OCI-LY7 (cell line): ENCODE measurements at regions not wholly inside any gene's neighbourhood (a gene's known extent, or its start where the extent isn't known, plus 50 kb on each side); places are given as distances from the start of the nearest gene placed in this dataset.

ENCODE experiments used
- EZH2phosphoT487 ChIP-seq: fragments of 200-600 bp; sonication (generic); IDR thresholded peaks from 2 replicates; pipeline ENCODE4 v1.6.1; 2018; ENCODE audit warnings: low read depth, borderline replicate concordance, mild to moderate bottlenecking, mixed run types, antibody characterized with exemption, low read length, moderate library complexity, mixed read lengths
- TF ChIP-seq, protein P1 (sequence below): fragments of 200-600 bp; sonication (generic); conservative IDR thresholded peaks from 2 replicates; pipeline ENCODE4 v1.5.1; 2014; ENCODE audit warnings: mild to moderate bottlenecking, antibody characterized with exemption, low read length, moderate library complexity, mixed read lengths

GRCh38 chr3:804211-804610 is 288.6 kb upstream of the CNTN6 start:
- TF ChIP-seq, protein P1, sequence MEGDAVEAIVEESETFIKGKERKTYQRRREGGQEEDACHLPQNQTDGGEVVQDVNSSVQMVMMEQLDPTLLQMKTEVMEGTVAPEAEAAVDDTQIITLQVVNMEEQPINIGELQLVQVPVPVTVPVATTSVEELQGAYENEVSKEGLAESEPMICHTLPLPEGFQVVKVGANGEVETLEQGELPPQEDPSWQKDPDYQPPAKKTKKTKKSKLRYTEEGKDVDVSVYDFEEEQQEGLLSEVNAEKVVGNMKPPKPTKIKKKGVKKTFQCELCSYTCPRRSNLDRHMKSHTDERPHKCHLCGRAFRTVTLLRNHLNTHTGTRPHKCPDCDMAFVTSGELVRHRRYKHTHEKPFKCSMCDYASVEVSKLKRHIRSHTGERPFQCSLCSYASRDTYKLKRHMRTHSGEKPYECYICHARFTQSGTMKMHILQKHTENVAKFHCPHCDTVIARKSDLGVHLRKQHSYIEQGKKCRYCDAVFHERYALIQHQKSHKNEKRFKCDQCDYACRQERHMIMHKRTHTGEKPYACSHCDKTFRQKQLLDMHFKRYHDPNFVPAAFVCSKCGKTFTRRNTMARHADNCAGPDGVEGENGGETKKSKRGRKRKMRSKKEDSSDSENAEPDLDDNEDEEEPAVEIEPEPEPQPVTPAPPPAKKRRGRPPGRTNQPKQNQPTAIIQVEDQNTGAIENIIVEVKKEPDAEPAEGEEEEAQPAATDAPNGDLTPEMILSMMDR: no peak
- TF ChIP-seq EZH2phosphoT487: no peak
